Skeletal muscle satellite cell (primary cell): ENCODE measurements at regions not wholly inside any gene's neighbourhood (a gene's known extent, or its start where the extent isn't known, plus 50 kb on each side); places are given as distances from the start of the nearest gene placed in this dataset.

ENCODE experiments used
- H3K27me3 ChIP-seq: 2 replicates; pipeline ENCODE4 v1.7.0; 2013; ENCODE audit warnings: low read length; ENCODE audit not compliant: control insufficient read depth, insufficient read depth
- H3K36me3 ChIP-seq: 2 replicates; pipeline ENCODE4 v1.7.0; 2013; ENCODE audit warnings: mild to moderate bottlenecking, control low read depth, low read length; ENCODE audit not compliant: insufficient read depth
- H3K4me1 ChIP-seq: 2 replicates; pipeline ENCODE4 v1.7.0; 2013; ENCODE audit warnings: low read length; ENCODE audit not compliant: control insufficient read depth, insufficient read depth
- H3K4me2 ChIP-seq: 2 replicates; pipeline ENCODE4 v1.7.0; 2013; ENCODE audit warnings: mild to moderate bottlenecking, low read length
- H3K4me3 ChIP-seq: 2 replicates; pipeline ENCODE4 v1.7.0; 2013; ENCODE audit warnings: low read length
- H3K9ac ChIP-seq: 2 replicates; pipeline ENCODE4 v1.7.0; 2013; ENCODE audit warnings: mild to moderate bottlenecking, low read depth, low read length, moderate library complexity
- H3K9me3 ChIP-seq: replicated peaks from 2 replicates; pipeline ENCODE4 v1.7.0; 2013; ENCODE audit warnings: mild to moderate bottlenecking, control low read depth, low read length

- Histone ChIP-seq H3K4me3 (no peak overlapping the region), H3K9ac (no peak overlapping the region), H3K4me1 (no peaks in the 10 kb centered on the region), H3K27me3 (no peaks in the 10 kb centered on the region), H3K4me2 (no peak overlapping the region), H3K36me3 (no peaks in the 10 kb centered on the region), H3K9me3 (peaks cover 3% of the 10 kb centered on the region)
These were observed 1214.7 kb downstream of the SORCS3 start for GRCh38 chr10:105855791-105856190.

GRCh38 chr10:105844676-105845570, 1203.8 kb downstream of the SORCS3 start:
- Histone ChIP-seq H3K27me3 (no peaks in the 10 kb centered on the region), H3K9me3 (no peaks in the 10 kb centered on the region), H3K4me1 (no peaks in the 10 kb centered on the region), H3K4me2 (no peak overlapping the region), H3K9ac (no peak overlapping the region), H3K36me3 (no peaks in the 10 kb centered on the region), H3K4me3 (no peak overlapping the region)

- Histone ChIP-seq H3K9ac (no peak overlapping the region), H3K36me3 (no peaks in the 10 kb centered on the region), H3K27me3 (no peaks in the 10 kb centered on the region), H3K4me3 (no peak overlapping the region), H3K4me1 (no peaks in the 10 kb centered on the region), H3K9me3 (no peaks in the 10 kb centered on the region), H3K4me2 (no peak overlapping the region)
These were observed 1203.2 kb downstream of the SORCS3 start for GRCh38 chr10:105844241-105844640.

- no peak overlapping the region for H3K9ac ChIP-seq
- H3K27me3 ChIP-seq: no peaks in the 10 kb centered on the region
- no peaks in the 10 kb centered on the region for H3K36me3 ChIP-seq
- H3K4me1 ChIP-seq: no peaks in the 10 kb centered on the region
- no peak overlapping the region for H3K4me3 ChIP-seq
- no peak overlapping the region for H3K4me2 ChIP-seq
- no peaks in the 10 kb centered on the region for H3K9me3 ChIP-seq
These were observed 1202.7 kb downstream of the SORCS3 start for GRCh38 chr10:105843786-105844185.

- no peaks in the 10 kb centered on the region for H3K9me3 ChIP-seq
- no peaks in the 10 kb centered on the region for H3K36me3 ChIP-seq
- no peaks in the 10 kb centered on the region for H3K27me3 ChIP-seq
- no peak overlapping the region for H3K4me2 ChIP-seq
- no peak overlapping the region for H3K9ac ChIP-seq
- no peak overlapping the region for H3K4me3 ChIP-seq
- no peaks in the 10 kb centered on the region for H3K4me1 ChIP-seq
These were observed 1199.2 kb downstream of the SORCS3 start for GRCh38 chr10:105840288-105840770.

GRCh38 chr10:105838392-105838791, 1197.3 kb downstream of the SORCS3 start:
- Histone ChIP-seq H3K9me3 (peaks cover 3% of the 10 kb centered on the region), H3K4me1 (no peaks in the 10 kb centered on the region), H3K9ac (no peak overlapping the region), H3K4me3 (no peak overlapping the region), H3K4me2 (no peak overlapping the region), H3K36me3 (no peaks in the 10 kb centered on the region), H3K27me3 (no peaks in the 10 kb centered on the region)

- Histone ChIP-seq H3K4me1 (no peaks in the 10 kb centered on the region), H3K9me3 (peaks cover 3% of the 10 kb centered on the region), H3K4me3 (no peak overlapping the region), H3K36me3 (no peaks in the 10 kb centered on the region), H3K4me2 (no peak overlapping the region), H3K9ac (no peak overlapping the region), H3K27me3 (no peaks in the 10 kb centered on the region)
These were observed 1196.9 kb downstream of the SORCS3 start for GRCh38 chr10:105837951-105838350.

- Histone ChIP-seq H3K4me2 (no peak overlapping the region), H3K9me3 (peaks cover 6% of the 10 kb centered on the region), H3K9ac (no peak overlapping the region), H3K27me3 (no peaks in the 10 kb centered on the region), H3K4me3 (no peak overlapping the region), H3K36me3 (no peaks in the 10 kb centered on the region), H3K4me1 (no peaks in the 10 kb centered on the region)
These were observed 1193.4 kb downstream of the SORCS3 start for GRCh38 chr10:105834261-105835059.

- no peaks in the 10 kb centered on the region for H3K36me3 ChIP-seq
- no peak overlapping the region for H3K4me2 ChIP-seq
- no peaks in the 10 kb centered on the region for H3K4me1 ChIP-seq
- H3K27me3 ChIP-seq: no peaks in the 10 kb centered on the region
- H3K9ac ChIP-seq: no peak overlapping the region
- H3K9me3 ChIP-seq: peaks cover 11% of the 10 kb centered on the region
- H3K4me3 ChIP-seq: no peak overlapping the region
These were observed 1186.0 kb downstream of the SORCS3 start for GRCh38 chr10:105827133-105827532.

GRCh38 chr10:105807935-105808587, 1167.0 kb downstream of the SORCS3 start:
- no peak overlapping the region for H3K4me3 ChIP-seq
- no peaks in the 10 kb centered on the region for H3K36me3 ChIP-seq
- H3K4me2 ChIP-seq: no peak overlapping the region
- H3K27me3 ChIP-seq: no peaks in the 10 kb centered on the region
- no peak overlapping the region for H3K9ac ChIP-seq
- no peaks in the 10 kb centered on the region for H3K4me1 ChIP-seq
- H3K9me3 ChIP-seq: peaks cover 2% of the 10 kb centered on the region

- Histone ChIP-seq H3K9ac (no peak overlapping the region), H3K4me2 (no peak overlapping the region), H3K4me3 (no peak overlapping the region), H3K27me3 (no peaks in the 10 kb centered on the region), H3K36me3 (no peaks in the 10 kb centered on the region), H3K9me3 (peaks cover 3% of the 10 kb centered on the region), H3K4me1 (no peaks in the 10 kb centered on the region)
These were observed 1162.1 kb downstream of the SORCS3 start for GRCh38 chr10:105803206-105803605.
